ENCODE measurements at regions not wholly inside any gene's neighbourhood (a gene's known extent, or its start where the extent isn't known, plus 50 kb on each side); places are given as distances from the start of the nearest gene placed in this dataset.
"Not testable (repeated sequence)": the region's sequence is repeated elsewhere in the genome, so short reads cannot be mapped to it uniquely, and the experiment has no call there.

GRCh38 chr1:228681076-228681565 is 54.2 kb upstream of the RHOU start:
- DNase-seq = not testable (repeated sequence)

GRCh38 chr1:228683428-228683827 is 51.9 kb upstream of the RHOU start:
- no peak for DNase-seq

- no peak for DNase-seq
Observed at GRCh38 chr1:228684607-228685006, 50.7 kb upstream of the RHOU start.

- no peak for DNase-seq
Observed at GRCh38 chr1:228685081-228685660, 50.1 kb upstream of the RHOU start.
